ENCODE measurements at regions not wholly inside any gene's neighbourhood (a gene's known extent, or its start where the extent isn't known, plus 50 kb on each side); places are given as distances from the start of the nearest gene placed in this dataset.

GRCh38 chr11:131198161-131199014, 172.0 kb upstream of the NTM start:
- H3K27me3 Mint-ChIP-seq (ENCODE audit: low read depth, poor library complexity) = peaks cover 12% of the 10 kb centered on the region
- no peak overlapping the region for H3K4me3 Mint-ChIP-seq

GRCh38 chr11:131199015-131199280, 171.5 kb upstream of the NTM start:
- no peak overlapping the region for H3K4me3 Mint-ChIP-seq
- no peak for DNase-seq
- H3K36me3 Mint-ChIP-seq (ENCODE audit: low read depth) = no peaks in the 10 kb centered on the region
- H3K4me1 Mint-ChIP-seq = no peaks in the 10 kb centered on the region
- no peak overlapping the region for H3K27ac Mint-ChIP-seq
- peaks cover 12% of the 10 kb centered on the region for H3K27me3 Mint-ChIP-seq (ENCODE audit: low read depth, poor library complexity)
- H3K9me3 Mint-ChIP-seq = no peaks in the 10 kb centered on the region
- TF ChIP-seq CTCF (IDR thresholded peaks at IDR 0.05) = no peak

More at GRCh38 chr11:131198161-131199014, 172.0 kb upstream of the NTM start:
- peaks cover 4% of the 10 kb centered on the region for H3K4me1 Mint-ChIP-seq
- TF ChIP-seq CTCF (IDR thresholded peaks at IDR 0.05) = no peak
- H3K27ac Mint-ChIP-seq = no peak overlapping the region
- H3K36me3 Mint-ChIP-seq (ENCODE audit: low read depth) = no peaks in the 10 kb centered on the region
- H3K9me3 Mint-ChIP-seq = no peaks in the 10 kb centered on the region
- DNase-seq = no peak

- H3K9me3 Mint-ChIP-seq = no peaks in the 10 kb centered on the region
- H3K4me3 Mint-ChIP-seq = no peak overlapping the region
- no peak overlapping the region for H3K27ac Mint-ChIP-seq
- peaks cover 9% of the 10 kb centered on the region for H3K27me3 Mint-ChIP-seq (ENCODE audit: low read depth, poor library complexity)
- H3K4me1 Mint-ChIP-seq = peaks cover 7% of the 10 kb centered on the region
- H3K36me3 Mint-ChIP-seq (ENCODE audit: low read depth) = no peaks in the 10 kb centered on the region
- no peak for DNase-seq
- TF ChIP-seq CTCF (IDR thresholded peaks at IDR 0.05) = no peak
These were observed 168.7 kb upstream of the NTM start for GRCh38 chr11:131201674-131202073.

GRCh38 chr11:131203040-131203439, 167.4 kb upstream of the NTM start:
- H3K4me3 Mint-ChIP-seq = no peak overlapping the region
- DNase-seq = no peak
- no peaks in the 10 kb centered on the region for H3K36me3 Mint-ChIP-seq (ENCODE audit: low read depth)
- TF ChIP-seq CTCF (IDR thresholded peaks at IDR 0.05) = no peak
- peaks cover 7% of the 10 kb centered on the region for H3K4me1 Mint-ChIP-seq
- H3K9me3 Mint-ChIP-seq = no peaks in the 10 kb centered on the region
- H3K27ac Mint-ChIP-seq = no peak overlapping the region
- H3K27me3 Mint-ChIP-seq (ENCODE audit: low read depth, poor library complexity) = peaks cover 2% of the 10 kb centered on the region

- no peaks in the 10 kb centered on the region for H3K36me3 Mint-ChIP-seq (ENCODE audit: low read depth)
- TF ChIP-seq CTCF (IDR thresholded peaks at IDR 0.05) = no peak
- no peak overlapping the region for H3K27ac Mint-ChIP-seq
- H3K4me3 Mint-ChIP-seq = no peak overlapping the region
- peaks cover 7% of the 10 kb centered on the region for H3K4me1 Mint-ChIP-seq
- H3K27me3 Mint-ChIP-seq (ENCODE audit: low read depth, poor library complexity) = peaks cover 2% of the 10 kb centered on the region
- no peaks in the 10 kb centered on the region for H3K9me3 Mint-ChIP-seq
- DNase-seq = no peak
These were observed 166.1 kb upstream of the NTM start for GRCh38 chr11:131204282-131204681.

- Mint-ChIP-seq H3K4me3 (no peak overlapping the region), H3K36me3 (ENCODE audit: low read depth) (no peaks in the 10 kb centered on the region), H3K27ac (no peak overlapping the region), H3K4me1 (peaks cover 7% of the 10 kb centered on the region), H3K27me3 (ENCODE audit: low read depth, poor library complexity) (peaks cover 2% of the 10 kb centered on the region), H3K9me3 (peaks cover under 1% of the 10 kb centered on the region)
- DNase-seq = no peak
- TF ChIP-seq CTCF (IDR thresholded peaks at IDR 0.05) = no peak
These were observed 165.5 kb upstream of the NTM start for GRCh38 chr11:131204765-131205380.
